RWPE1 (cell line): ENCODE measurements at regions not wholly inside any gene's neighbourhood (a gene's known extent, or its start where the extent isn't known, plus 50 kb on each side); places are given as distances from the start of the nearest gene placed in this dataset.
"Not testable (repeated sequence)": the region's sequence is repeated elsewhere in the genome, so short reads cannot be mapped to it uniquely, and the experiment has no call there.

ENCODE experiments used
- CTCF ChIA-PET: fragments of 350-600 bp; sonication (Branson Sonifier 250); formaldehyde crosslinking; extraction: SDS; loops from one replicate; lab custom pipeline; 2021; lab: Yijun Ruan, JAX
- POLR2A ChIA-PET: fragments of 400-600 bp; formaldehyde crosslinking; extraction: SDS; loops from one replicate; lab custom pipeline; 2020; ENCODE audit warnings: antibody characterized with exemption; ENCODE audit not compliant: low non-redundant PET; lab: Yijun Ruan, JAX
- DNase-seq: peaks from one replicate; pipeline ENCODE4 v3.0.0; 2012; ENCODE audit warnings: low spot score
- H3K27ac ChIP-seq: fragments of 450-650 bp; 2 replicates; pipeline ENCODE4 v1.5.1; 2017
- CTCF ChIP-seq: fragments of 450-650 bp; conservative IDR thresholded peaks from 2 replicates; pipeline ENCODE4 v1.5.1; 2017; ENCODE audit warnings: low read depth, mild to moderate bottlenecking

GRCh38 chr14:45893127-45893526 is 640.1 kb upstream of the MIS18BP1 start:
- H3K27ac ChIP-seq, result no peak overlapping the region
- no peak for DNase-seq
- no peak for TF ChIP-seq CTCF
- CTCF ChIA-PET, result no interaction called here
- POLR2A ChIA-PET, result no interaction called here

- POLR2A ChIA-PET, result no interaction called here
- H3K27ac ChIP-seq, result no peak overlapping the region
- TF ChIP-seq CTCF, result no peak
- CTCF ChIA-PET, result no interaction called here
- DNase-seq, result peak; percentile 1
These were observed 638.5 kb upstream of the MIS18BP1 start for GRCh38 chr14:45891417-45892080.

DNA sequence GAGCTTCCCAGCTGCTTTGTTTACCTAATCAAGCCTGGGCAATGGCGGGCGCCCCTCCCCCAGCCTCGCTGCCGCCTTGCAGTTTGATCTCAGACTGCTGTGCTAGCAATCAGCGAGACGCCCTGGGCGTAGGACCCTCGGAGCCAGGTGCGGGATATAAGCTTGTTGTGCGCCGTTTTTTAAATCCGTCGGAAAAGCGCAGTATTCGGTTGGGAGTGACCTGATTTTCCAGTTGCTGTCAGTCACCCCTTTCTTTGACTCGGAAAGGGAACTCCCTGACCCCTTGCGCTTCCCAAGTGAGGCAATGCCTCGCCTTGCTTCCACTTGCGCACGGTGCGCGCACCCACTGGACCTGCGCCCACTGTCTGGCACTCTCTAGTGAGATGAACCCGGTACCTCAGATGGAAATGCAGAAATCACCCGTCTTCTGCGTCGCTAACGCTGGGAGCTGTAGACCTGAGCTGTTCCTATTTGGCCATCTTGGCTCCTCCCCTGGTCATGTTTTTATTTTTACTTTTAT is 635.8 kb upstream of the MIS18BP1 start:
- H3K27ac ChIP-seq, POLR2A ChIA-PET, DNase-seq, CTCF ChIA-PET: not testable (repeated sequence)

- H3K27ac ChIP-seq, result no peak overlapping the region
- TF ChIP-seq CTCF, result no peak
- CTCF ChIA-PET, result no interaction called here
- POLR2A ChIA-PET, result no interaction called here
- no peak for DNase-seq
These were observed 625.0 kb upstream of the MIS18BP1 start for GRCh38 chr14:45877981-45878380.

GRCh38 chr14:45868863-45869262 is 615.9 kb upstream of the MIS18BP1 start:
- POLR2A ChIA-PET, result no interaction called here
- CTCF ChIA-PET, result interaction anchor here (0.6 kb wide), 2 partner anchors 27 to 259 kb away, joined by 4 read pairs; no protein-coding TSS in a partner anchor
- H3K27ac ChIP-seq, result no peak overlapping the region
- no peak for TF ChIP-seq CTCF
- DNase-seq, result no peak

GRCh38 chr14:45868377-45868776 is 615.4 kb upstream of the MIS18BP1 start:
- no peak overlapping the region for H3K27ac ChIP-seq
- no peak for TF ChIP-seq CTCF
- DNase-seq, result no peak
- CTCF ChIA-PET, result interaction anchor here (0.6 kb wide), 1 partner anchor 27 kb away, joined by 4 read pairs; no protein-coding TSS in a partner anchor
- POLR2A ChIA-PET, result no interaction called here
